Kidney (tissue), 13 donors: ENCODE measurements at regions not wholly inside any gene's neighbourhood (a gene's known extent, or its start where the extent isn't known, plus 50 kb on each side); places are given as distances from the start of the nearest gene placed in this dataset.

Experiments
- DNase-seq, 5 donors: peaks; one replicate each; pipeline ENCODE4 v3.0.0-alpha.2; 2013 to 2020
- FAIRE-seq: peaks from 2 replicates; lab custom pipeline; 2012; peaks lifted over from hg19 to GRCh38; lab: Jason Lieb, UNC
- H3K27ac ChIP-seq, 2 donors: one replicate each; pipeline ENCODE4 v1.7.0; 2013; ENCODE audit warnings: low read depth in 2 of 2, low read length in 2 of 2, inconsistent platforms in 1 of 2
- H3K27me3 ChIP-seq: one replicate; pipeline ENCODE4 v1.7.1; 2013; ENCODE audit warnings: low read length, inconsistent platforms; ENCODE audit not compliant: control insufficient read depth, insufficient read depth
- H3K36me3 ChIP-seq, 3 donors: one replicate each; pipeline versions ENCODE4 v1.7.0 to v1.7.1; 2013; ENCODE audit warnings: low read length in 3 of 3, control low read depth in 1 of 3, inconsistent platforms in 1 of 3; ENCODE audit not compliant: insufficient read depth in 3 of 3, control insufficient read depth in 2 of 3
- H3K4me1 ChIP-seq, 3 donors: one replicate each; pipeline versions ENCODE4 v1.7.0 to v1.7.1; 2013; ENCODE audit warnings: low read length in 3 of 3, inconsistent platforms in 1 of 3, low read depth in 1 of 3; ENCODE audit not compliant: control insufficient read depth in 2 of 3, insufficient read depth in 2 of 3
- H3K4me3 ChIP-seq, 3 donors: one replicate each; pipeline versions ENCODE4 v1.7.0 to v1.8.1; 2013; ENCODE audit warnings: low read length in 3 of 3, control low read depth in 1 of 3, inconsistent platforms in 1 of 3
- H3K9ac ChIP-seq, 3 donors: one replicate each; pipeline versions ENCODE4 v1.7.0 to v1.7.1; 2013; ENCODE audit warnings: low read length in 3 of 3, control low read depth in 1 of 3, inconsistent platforms in 1 of 3
- H3K9me3 ChIP-seq, 3 donors: one replicate each; pipeline versions ENCODE4 v1.7.0 to v1.7.1; 2013; ENCODE audit warnings: low read length in 3 of 3, control low read depth in 1 of 3, inconsistent platforms in 1 of 3; ENCODE audit not compliant: control insufficient read depth in 2 of 3, insufficient read depth in 1 of 3
- CTCF ChIP-seq: IDR thresholded peaks from 3 replicates; pipeline ENCODE4 v1.5.1; 2012; ENCODE audit warnings: mild to moderate bottlenecking, moderate library complexity, borderline replicate concordance; ENCODE audit not compliant: insufficient read depth; ENCODE audit errors: extremely low read depth
- intact Hi-C: fragments of 100-400 bp; cut with DNase I; formaldehyde crosslinking; loops from one replicate; pipeline ENCODE4 v1.11.1; 2022
- donor health status: control.
- donor health status: control.
- donor health status: control.
- donor health status: control.
- donor health status: control.
- donor health status: DM: yes; HTN: yes; CAD: no.
- donor health status: Normal renal cell carcinoma (clear cell type).

- DNase-seq (no peak), FAIRE-seq (no peak)
- Histone ChIP-seq H3K4me3 (no peak overlapping the region), H3K4me1 (no peaks in the 10 kb centered on the region), H3K27ac (no peak overlapping the region), H3K9me3 (no peaks in the 10 kb centered on the region), H3K36me3 (no peaks in the 10 kb centered on the region), H3K9ac (no peak overlapping the region), H3K27me3 (peaks cover 18% of the 10 kb centered on the region)
- TF ChIP-seq CTCF, result no peak
- intact Hi-C loops, result no loop called here
These were observed 67.2 kb upstream of the FSTL4 start for GRCh38 chr5:133679534-133679933.

GRCh38 chr5:133675376-133676154, 63.2 kb upstream of the FSTL4 start:
- H3K9ac ChIP-seq, result no peak overlapping the region
- no peaks in the 10 kb centered on the region for H3K9me3 ChIP-seq
- no peak for FAIRE-seq
- no peaks in the 10 kb centered on the region for H3K36me3 ChIP-seq
- no peaks in the 10 kb centered on the region for H3K4me1 ChIP-seq
- no peak overlapping the region for H3K4me3 ChIP-seq
- intact Hi-C loops, result no loop called here
- TF ChIP-seq CTCF, result no peak
- no peak overlapping the region for H3K27ac ChIP-seq
- H3K27me3 ChIP-seq, result peaks cover 6% of the 10 kb centered on the region
- no peak for DNase-seq

- H3K27ac ChIP-seq, result no peak overlapping the region
- DNase-seq (no peak), FAIRE-seq (no peak)
- intact Hi-C loops, result no loop called here
- H3K4me3 ChIP-seq, result no peak overlapping the region
- no peaks in the 10 kb centered on the region for H3K27me3 ChIP-seq
- TF ChIP-seq CTCF, result no peak
- H3K4me1 ChIP-seq, result no peaks in the 10 kb centered on the region
- H3K9ac ChIP-seq, result no peak overlapping the region
- H3K36me3 ChIP-seq, result no peaks in the 10 kb centered on the region
- H3K9me3 ChIP-seq, result no peaks in the 10 kb centered on the region
These were observed 58.0 kb upstream of the FSTL4 start for GRCh38 chr5:133670336-133670735.
